GM18502 (cell line): ENCODE measurements at regions not wholly inside any gene's neighbourhood (a gene's known extent, or its start where the extent isn't known, plus 50 kb on each side); places are given as distances from the start of the nearest gene placed in this dataset.

Source experiments
- ATAC-seq: cut with Tn5 transposase; IDR thresholded peaks from one replicate; pipeline ENCODE4 v1.9.1; 2021; ENCODE audit warnings: mild to moderate bottlenecking; ENCODE audit not compliant: unreplicated experiment, poor library complexity

DNA sequence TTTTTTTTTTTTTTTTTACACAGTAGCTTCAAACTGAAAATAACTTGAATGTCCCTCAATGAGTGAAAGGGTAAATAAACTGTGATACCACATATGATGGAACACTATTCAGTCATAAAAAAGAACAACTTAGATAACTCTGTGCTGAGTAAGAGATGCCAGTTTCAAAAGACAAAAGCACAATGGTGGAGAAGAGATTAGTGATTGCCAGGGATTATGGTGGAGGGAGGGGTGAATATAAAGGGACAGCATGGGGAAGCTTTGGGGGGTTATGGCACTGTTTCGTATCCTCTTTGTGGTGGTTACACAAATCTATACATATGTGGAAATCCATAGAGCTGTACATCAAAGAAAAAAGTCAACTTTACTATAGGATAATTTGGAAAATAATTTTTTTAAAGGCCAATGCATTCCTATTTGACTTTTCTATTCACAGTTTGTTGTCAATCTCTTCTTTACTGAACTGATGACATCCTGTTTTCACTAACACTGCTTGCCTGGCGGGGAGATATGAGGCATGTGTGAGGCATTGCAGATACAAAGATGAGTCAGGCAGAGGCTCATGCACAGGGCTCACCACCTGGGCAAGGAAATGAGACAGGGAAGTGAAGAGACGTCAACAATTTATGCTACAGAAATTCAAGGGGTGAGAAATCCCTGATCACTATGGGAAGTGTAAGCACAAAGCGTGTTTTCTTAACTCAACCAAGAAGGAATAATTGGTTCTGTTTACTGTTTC is 302.7 kb downstream of the DUSP10 start:
- peak; percentile 94 for ATAC-seq

GRCh38 chr1:221439747-221440501 is 302.0 kb downstream of the DUSP10 start:
- ATAC-seq: no peak

GRCh38 chr1:221440658-221441057 is 301.2 kb downstream of the DUSP10 start:
- no peak for ATAC-seq

DNA sequence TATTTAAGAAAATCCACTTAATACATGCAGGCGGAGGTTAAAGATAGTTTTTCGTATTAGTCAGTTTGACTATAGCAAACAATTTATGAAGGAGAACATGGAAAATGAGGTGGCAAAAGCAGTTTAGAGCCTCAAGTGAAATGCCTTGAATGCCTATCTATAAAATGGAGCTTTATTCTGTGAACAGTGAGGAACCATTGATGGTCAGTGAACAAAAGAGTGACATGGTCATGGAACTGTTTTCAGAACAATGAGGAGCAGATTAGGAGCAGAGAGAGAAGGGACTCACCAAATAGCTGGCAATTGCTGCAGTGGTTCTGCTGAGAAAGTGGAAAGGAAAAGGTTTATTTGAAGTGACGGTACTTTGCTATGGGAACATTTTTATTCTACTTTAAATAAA is 299.8 kb downstream of the DUSP10 start:
- no peak for ATAC-seq

GRCh38 chr1:221444346-221444745 is 297.5 kb downstream of the DUSP10 start:
- no peak for ATAC-seq

GRCh38 chr1:221448585-221449175 is 293.2 kb downstream of the DUSP10 start:
- ATAC-seq: no peak

GRCh38 chr1:221449194-221449593 is 292.7 kb downstream of the DUSP10 start:
- ATAC-seq: no peak

- no peak for ATAC-seq
Observed at GRCh38 chr1:221449801-221450470, 292.0 kb downstream of the DUSP10 start.

- ATAC-seq: no peak
Observed at GRCh38 chr1:221451741-221452140, 290.1 kb downstream of the DUSP10 start.

DNA sequence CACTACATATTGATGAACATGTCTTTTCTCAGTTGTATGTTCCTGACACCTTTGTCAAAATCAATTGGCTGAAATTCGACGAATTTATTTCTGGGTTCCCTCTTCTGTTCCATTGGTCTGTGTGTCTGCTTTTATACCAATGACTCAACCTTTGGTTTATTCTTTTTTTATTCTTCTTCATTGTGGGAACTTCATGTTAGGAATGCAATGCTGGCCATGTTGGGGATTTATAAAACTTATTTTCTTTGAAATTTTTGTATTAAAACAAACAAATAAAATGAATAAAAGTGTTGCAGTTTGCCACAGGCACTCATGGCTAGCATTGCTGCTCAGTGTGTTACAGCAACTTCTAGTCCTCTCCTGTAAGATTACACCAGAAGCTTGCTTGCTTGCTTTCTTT is 287.8 kb downstream of the DUSP10 start:
- ATAC-seq: no peak

- ATAC-seq: no peak
Observed at GRCh38 chr1:221456918-221457317, 285.0 kb downstream of the DUSP10 start.

DNA sequence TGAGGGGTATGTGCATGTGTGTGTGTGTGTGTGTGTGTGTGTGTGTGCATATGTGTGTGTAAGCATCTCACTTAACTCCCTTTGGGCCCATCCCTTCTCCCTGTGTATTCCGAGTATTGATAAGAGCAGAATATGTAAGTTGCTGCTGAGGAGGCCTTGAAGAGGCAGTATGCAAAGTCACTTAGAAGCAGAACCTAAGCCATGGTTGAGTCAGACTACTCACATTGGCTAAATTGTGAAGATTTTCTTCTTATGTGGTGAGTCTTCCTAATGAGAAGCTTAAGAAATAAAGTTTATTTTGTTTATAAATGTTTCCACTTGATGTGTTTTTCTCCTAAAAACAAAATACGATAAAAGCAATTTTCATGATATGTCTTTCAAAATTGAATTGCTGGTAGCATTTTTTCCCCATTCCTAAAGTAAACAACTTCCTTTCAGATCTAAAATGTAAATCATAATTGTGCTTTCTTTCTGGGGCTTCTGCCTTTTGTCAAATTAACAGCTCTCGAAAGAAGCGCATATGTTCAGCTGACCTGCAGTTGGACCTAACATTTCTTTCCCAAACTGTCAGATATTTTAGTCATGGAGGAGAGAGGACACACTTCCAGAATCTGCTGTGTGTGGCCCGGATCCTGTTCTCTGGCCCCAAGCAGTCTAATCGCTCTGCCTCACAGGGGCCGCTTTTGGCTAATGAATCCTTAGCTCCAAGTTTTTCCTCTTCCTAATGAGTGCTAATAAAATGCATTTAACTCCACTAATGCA is 284.0 kb downstream of the DUSP10 start:
- no peak for ATAC-seq

GRCh38 chr1:221458447-221459156 is 283.3 kb downstream of the DUSP10 start:
- no peak for ATAC-seq

DNA sequence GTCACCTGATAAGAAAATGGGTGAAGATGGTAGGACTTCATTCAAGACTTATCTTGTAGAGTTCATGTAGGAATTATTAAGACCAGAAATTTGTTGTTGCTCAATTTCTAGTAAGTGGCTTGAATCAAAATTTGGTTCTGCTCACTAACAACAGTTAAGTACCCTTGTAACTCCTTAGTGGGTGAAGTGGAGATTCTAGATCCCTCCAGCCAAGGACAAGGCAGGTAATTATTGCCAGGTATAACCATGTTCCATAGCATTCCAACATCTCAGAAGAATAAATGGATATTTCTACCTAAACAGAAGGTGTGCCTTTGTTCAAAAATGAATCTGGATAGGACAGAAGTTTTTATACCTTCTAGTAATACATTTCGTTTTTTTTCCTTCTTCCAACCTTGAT is 282.3 kb downstream of the DUSP10 start:
- no peak for ATAC-seq

DNA sequence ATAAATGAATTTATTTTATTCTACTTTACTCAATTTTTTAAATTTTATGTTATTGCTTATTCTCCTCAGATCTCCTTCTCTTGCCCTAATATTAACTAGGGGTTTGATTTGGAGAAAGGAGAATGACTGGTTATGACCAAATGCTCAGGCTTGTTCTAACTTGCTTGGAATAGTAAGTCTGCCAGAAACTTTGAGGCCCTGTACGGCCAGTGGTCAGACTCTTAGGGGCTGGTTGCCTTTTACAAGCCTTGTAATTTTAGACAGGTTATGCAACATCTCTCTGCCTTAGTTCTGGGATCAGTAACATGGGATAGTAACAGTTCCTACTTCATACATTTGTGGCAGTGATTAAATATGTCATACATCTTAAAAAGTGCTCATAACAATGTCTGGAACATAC is 279.5 kb downstream of the DUSP10 start:
- ATAC-seq: no peak

GRCh38 chr1:221468546-221468945 is 273.3 kb downstream of the DUSP10 start:
- ATAC-seq: no peak

GRCh38 chr1:221469476-221469875 is 272.4 kb downstream of the DUSP10 start:
- no peak for ATAC-seq

GRCh38 chr1:221470000-221470698 is 271.7 kb downstream of the DUSP10 start:
- no peak for ATAC-seq

DNA sequence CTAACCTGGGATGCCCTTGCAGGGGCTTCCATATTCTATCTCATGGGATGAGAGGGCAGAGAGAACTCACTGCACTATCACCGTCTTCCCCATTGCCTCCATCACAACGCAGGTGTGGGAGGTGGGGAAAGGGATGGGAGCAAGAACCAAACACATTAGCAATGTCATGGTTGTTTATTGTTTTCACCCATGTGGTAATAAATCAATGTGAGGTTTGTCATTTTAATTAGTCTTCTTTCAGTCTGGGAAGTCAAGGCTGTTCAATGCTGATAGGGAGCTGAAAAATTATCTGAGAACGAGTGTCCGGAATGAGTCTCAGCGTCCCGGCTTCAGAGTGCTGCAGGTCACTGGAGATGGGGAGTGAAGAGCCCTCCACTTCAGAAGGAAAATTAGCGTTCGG is 268.5 kb downstream of the DUSP10 start:
- no peak for ATAC-seq
